NB4 (cell line): ENCODE measurements at regions not wholly inside any gene's neighbourhood (a gene's known extent, or its start where the extent isn't known, plus 50 kb on each side); places are given as distances from the start of the nearest gene placed in this dataset.

Experiments
- POLR2A ChIP-seq: IDR thresholded peaks from 2 replicates; pipeline ENCODE4 v1.6.1; 2011; ENCODE audit warnings: mild to moderate bottlenecking; ENCODE audit not compliant: insufficient read length; ENCODE audit errors: extremely low read depth
- TF ChIP-seq, protein P1 (sequence below): IDR thresholded peaks from one replicate; pipeline ENCODE4 v1.5.1; 2012; ENCODE audit warnings: low read depth, low read length

DNA sequence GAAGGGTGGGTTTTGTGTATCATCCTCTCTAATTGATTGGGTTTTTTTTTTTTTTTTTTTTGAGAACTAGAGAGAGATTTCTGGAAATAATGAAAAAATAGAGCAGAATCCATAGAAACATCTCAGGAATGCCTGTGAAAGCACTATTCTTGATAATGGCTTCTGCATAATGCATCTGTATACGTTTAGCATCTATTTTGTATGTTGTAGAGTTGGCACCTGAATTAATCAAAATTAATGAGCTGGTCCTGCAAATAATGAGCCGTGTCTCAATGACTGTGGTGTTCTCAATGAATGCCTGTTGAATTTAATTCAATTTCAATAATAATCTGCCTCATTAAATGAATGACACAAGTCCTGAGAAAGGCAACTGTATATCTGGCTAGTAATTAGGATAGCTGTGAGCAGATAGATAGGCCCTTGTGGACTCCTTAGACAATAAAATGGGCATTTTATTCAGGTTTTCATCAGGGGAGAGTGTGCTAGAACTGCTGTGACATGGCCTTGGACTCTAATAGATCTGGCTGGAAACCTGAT, 70.5 kb upstream of the WDR72 start:
- TF ChIP-seq, protein P1, sequence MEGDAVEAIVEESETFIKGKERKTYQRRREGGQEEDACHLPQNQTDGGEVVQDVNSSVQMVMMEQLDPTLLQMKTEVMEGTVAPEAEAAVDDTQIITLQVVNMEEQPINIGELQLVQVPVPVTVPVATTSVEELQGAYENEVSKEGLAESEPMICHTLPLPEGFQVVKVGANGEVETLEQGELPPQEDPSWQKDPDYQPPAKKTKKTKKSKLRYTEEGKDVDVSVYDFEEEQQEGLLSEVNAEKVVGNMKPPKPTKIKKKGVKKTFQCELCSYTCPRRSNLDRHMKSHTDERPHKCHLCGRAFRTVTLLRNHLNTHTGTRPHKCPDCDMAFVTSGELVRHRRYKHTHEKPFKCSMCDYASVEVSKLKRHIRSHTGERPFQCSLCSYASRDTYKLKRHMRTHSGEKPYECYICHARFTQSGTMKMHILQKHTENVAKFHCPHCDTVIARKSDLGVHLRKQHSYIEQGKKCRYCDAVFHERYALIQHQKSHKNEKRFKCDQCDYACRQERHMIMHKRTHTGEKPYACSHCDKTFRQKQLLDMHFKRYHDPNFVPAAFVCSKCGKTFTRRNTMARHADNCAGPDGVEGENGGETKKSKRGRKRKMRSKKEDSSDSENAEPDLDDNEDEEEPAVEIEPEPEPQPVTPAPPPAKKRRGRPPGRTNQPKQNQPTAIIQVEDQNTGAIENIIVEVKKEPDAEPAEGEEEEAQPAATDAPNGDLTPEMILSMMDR, result no peak
- TF ChIP-seq POLR2A, result no peak
